Activated CD8-positive, alpha-beta memory T cell treated with anti-CD3 and anti-CD28 coated beads, Interleukin-2, amount 50 U/mL, for 24 hours (primary cell): ENCODE measurements at regions not wholly inside any gene's neighbourhood (a gene's known extent, or its start where the extent isn't known, plus 50 kb on each side); places are given as distances from the start of the nearest gene placed in this dataset.

Experiments used
- DNase-seq: peaks from one replicate; pipeline ENCODE4 v3.0.0-alpha.2; 2020; ENCODE audit errors: extremely low read depth

GRCh38 chr17:14901376-14901775 lies 363.8 kb downstream of the PMP22 start:
- no peak for DNase-seq

- DNase-seq: no peak
These were observed 378.9 kb downstream of the PMP22 start for GRCh38 chr17:14886200-14886739.

- no peak for DNase-seq
These were observed 383.0 kb downstream of the PMP22 start for GRCh38 chr17:14882131-14882530.

- DNase-seq: no peak
These were observed 389.3 kb downstream of the PMP22 start for GRCh38 chr17:14875557-14876412.

- no peak for DNase-seq
These were observed 391.1 kb downstream of the PMP22 start for GRCh38 chr17:14873996-14874395.

- no peak for DNase-seq
These were observed 391.6 kb downstream of the PMP22 start for GRCh38 chr17:14873540-14873939.

GRCh38 chr17:14871921-14872320 lies 393.2 kb downstream of the PMP22 start:
- no peak for DNase-seq

GRCh38 chr17:14866266-14866665 lies 398.9 kb downstream of the PMP22 start:
- DNase-seq: no peak

GRCh38 chr17:14864127-14864526 lies 401.0 kb downstream of the PMP22 start:
- no peak for DNase-seq

GRCh38 chr17:14859542-14859941 lies 405.6 kb downstream of the PMP22 start:
- DNase-seq: no peak

GRCh38 chr17:14856176-14856575 lies 408.9 kb downstream of the PMP22 start:
- DNase-seq: no peak

GRCh38 chr17:14854691-14855090 lies 410.4 kb downstream of the PMP22 start:
- DNase-seq: no peak

GRCh38 chr17:14845591-14846281 lies 419.4 kb downstream of the PMP22 start:
- DNase-seq: no peak

GRCh38 chr17:14843086-14843795 lies 421.9 kb downstream of the PMP22 start:
- no peak for DNase-seq

- DNase-seq: no peak
These were observed 424.4 kb downstream of the PMP22 start for GRCh38 chr17:14840616-14841231.

- DNase-seq: no peak
These were observed 426.6 kb downstream of the PMP22 start for GRCh38 chr17:14838567-14838966.

- no peak for DNase-seq
These were observed 431.8 kb downstream of the PMP22 start for GRCh38 chr17:14833201-14833785.

GRCh38 chr17:14831491-14831890 lies 433.6 kb downstream of the PMP22 start:
- DNase-seq: no peak

- no peak for DNase-seq
These were observed 437.7 kb downstream of the PMP22 start for GRCh38 chr17:14827396-14827919.

- DNase-seq: no peak
These were observed 438.8 kb downstream of the PMP22 start for GRCh38 chr17:14826358-14826757.

GRCh38 chr17:14818469-14818868 lies 446.7 kb downstream of the PMP22 start:
- DNase-seq: no peak
